Chondrocyte (in vitro differentiated cells): ENCODE measurements at regions not wholly inside any gene's neighbourhood (a gene's known extent, or its start where the extent isn't known, plus 50 kb on each side); places are given as distances from the start of the nearest gene placed in this dataset.
"Not testable (repeated sequence)": the region's sequence is repeated elsewhere in the genome, so short reads cannot be mapped to it uniquely, and the experiment has no call there.

Experiments used
- DNase-seq: peaks from one replicate; pipeline ENCODE4 v3.0.0; 2021; ENCODE audit warnings: mixed read lengths, low spot score
- H3K27ac Mint-ChIP-seq: one replicate; pipeline ENCODE4 v1.8.0; 2021; ENCODE audit warnings: mild to moderate bottlenecking, moderate library complexity, mixed read lengths; ENCODE audit not compliant: unreplicated experiment
- H3K27me3 Mint-ChIP-seq: 2 replicates; pipeline ENCODE4 v1.8.0; 2021; ENCODE audit warnings: low read depth, mixed read lengths
- H3K36me3 Mint-ChIP-seq: 2 replicates; pipeline ENCODE4 v1.8.0; 2021; ENCODE audit warnings: low read depth, mixed read lengths
- H3K4me1 Mint-ChIP-seq: 2 replicates; pipeline ENCODE4 v1.8.0; 2021; ENCODE audit warnings: low read depth, mild to moderate bottlenecking, mixed read lengths
- H3K4me3 Mint-ChIP-seq: one replicate; pipeline ENCODE4 v1.8.0; 2021; ENCODE audit warnings: mild to moderate bottlenecking, moderate library complexity, mixed read lengths; ENCODE audit not compliant: unreplicated experiment
- H3K9me3 Mint-ChIP-seq: 2 replicates; pipeline ENCODE4 v1.8.0; 2021; ENCODE audit warnings: low read depth, mixed read lengths
- TF ChIP-seq, protein P1 (sequence below): fragments of 200-600 bp; sonication (generic); IDR thresholded peaks from 2 replicates; pipeline ENCODE4 v1.5.0; 2021; ENCODE audit warnings: antibody characterized with exemption, mild to moderate bottlenecking, moderate library complexity

DNA sequence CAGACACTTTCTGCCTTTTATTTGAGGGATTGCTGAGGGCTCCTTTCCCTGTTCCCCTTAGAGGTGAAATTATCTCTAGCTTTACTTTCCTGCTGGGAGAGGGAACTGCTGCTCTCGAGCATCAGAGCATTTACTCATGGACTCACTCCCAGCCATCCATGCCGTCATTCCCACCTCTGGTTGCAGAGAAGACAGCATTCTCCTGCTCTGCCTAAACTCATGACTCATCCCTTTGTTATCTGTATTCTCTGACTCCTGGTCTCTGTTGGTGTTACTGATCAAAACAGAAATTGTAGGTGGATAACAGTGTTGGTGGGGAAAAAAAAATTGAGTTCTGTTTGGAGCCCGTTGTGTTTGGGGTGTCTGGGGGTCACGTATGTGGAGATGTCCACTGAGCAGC is 159.3 kb downstream of the TTC8 start:
- H3K27ac Mint-ChIP-seq, result no peak overlapping the region
- H3K36me3 Mint-ChIP-seq, result no peaks in the 10 kb centered on the region
- H3K27me3 Mint-ChIP-seq, result peaks cover 6% of the 10 kb centered on the region

DNA sequence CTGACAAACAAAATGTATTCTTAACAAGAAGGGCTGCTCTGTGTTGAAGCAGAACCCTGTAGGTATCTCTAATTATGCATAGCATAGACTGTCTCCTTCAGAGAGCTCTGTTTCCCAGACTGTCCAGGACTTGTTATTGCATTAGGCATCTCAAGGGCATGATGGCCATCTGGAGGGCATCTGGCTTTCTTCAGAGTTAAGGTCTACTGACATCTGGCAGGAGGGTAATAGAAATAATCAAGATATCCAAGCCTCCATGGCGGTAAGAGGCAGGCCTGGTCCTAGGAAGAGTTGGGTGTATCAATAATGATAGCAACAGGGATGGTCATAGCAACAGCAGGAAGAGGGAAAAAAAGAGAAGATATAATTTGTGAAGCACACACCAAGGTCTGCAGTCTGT is 161.2 kb downstream of the TTC8 start:
- peaks cover 3% of the 10 kb centered on the region for H3K4me1 Mint-ChIP-seq
- H3K27me3 Mint-ChIP-seq, result no peaks in the 10 kb centered on the region
- H3K9me3 Mint-ChIP-seq, result peaks cover 10% of the 10 kb centered on the region
- H3K27ac Mint-ChIP-seq, result no peak overlapping the region
- no peaks in the 10 kb centered on the region for H3K36me3 Mint-ChIP-seq
- TF ChIP-seq, protein P1, sequence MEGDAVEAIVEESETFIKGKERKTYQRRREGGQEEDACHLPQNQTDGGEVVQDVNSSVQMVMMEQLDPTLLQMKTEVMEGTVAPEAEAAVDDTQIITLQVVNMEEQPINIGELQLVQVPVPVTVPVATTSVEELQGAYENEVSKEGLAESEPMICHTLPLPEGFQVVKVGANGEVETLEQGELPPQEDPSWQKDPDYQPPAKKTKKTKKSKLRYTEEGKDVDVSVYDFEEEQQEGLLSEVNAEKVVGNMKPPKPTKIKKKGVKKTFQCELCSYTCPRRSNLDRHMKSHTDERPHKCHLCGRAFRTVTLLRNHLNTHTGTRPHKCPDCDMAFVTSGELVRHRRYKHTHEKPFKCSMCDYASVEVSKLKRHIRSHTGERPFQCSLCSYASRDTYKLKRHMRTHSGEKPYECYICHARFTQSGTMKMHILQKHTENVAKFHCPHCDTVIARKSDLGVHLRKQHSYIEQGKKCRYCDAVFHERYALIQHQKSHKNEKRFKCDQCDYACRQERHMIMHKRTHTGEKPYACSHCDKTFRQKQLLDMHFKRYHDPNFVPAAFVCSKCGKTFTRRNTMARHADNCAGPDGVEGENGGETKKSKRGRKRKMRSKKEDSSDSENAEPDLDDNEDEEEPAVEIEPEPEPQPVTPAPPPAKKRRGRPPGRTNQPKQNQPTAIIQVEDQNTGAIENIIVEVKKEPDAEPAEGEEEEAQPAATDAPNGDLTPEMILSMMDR, result no peak
- DNase-seq, result no peak
- H3K4me3 Mint-ChIP-seq, result no peak overlapping the region

More for the DNA sequence above, 159.3 kb downstream of the TTC8 start:
- Mint-ChIP-seq H3K4me1 (peaks cover 3% of the 10 kb centered on the region), H3K9me3 (peaks cover 7% of the 10 kb centered on the region), H3K4me3 (no peak overlapping the region)
- DNase-seq, result no peak
- TF ChIP-seq, protein P1, result no peak

DNA sequence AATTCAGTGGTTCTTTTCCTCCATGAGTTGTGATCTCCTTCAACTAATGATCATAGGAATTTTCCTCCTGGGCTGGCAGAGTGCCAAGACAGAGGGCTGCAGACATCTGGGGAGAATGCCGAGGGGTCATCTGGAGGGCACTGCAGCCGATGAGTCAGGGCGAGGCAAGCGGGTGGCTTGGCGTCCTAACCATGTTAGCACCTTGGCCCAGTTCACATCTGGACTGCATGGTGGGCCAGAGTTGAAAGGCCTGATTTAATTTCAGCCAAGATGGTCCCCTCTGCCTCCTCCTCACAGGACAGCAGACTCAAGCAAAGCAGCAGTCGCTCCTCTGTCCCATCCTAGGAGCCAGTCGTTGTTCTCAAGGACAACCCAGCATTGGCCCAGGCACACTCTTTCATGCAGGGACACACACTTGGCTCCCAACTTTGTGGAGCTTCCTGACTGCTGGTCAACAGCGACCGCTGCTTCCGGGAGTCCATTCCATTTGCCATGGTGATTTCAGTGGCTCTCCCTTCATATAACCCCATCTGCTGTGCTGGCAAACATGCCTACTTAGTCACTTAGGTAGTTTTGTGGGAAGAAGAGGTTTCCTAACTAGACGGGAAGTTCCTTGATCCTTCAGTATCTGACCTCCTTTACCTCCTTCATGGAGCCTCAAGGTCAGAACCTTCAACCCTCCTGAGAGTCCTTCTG is 161.8 kb downstream of the TTC8 start:
- H3K4me1 Mint-ChIP-seq, result peaks cover 3% of the 10 kb centered on the region
- no peaks in the 10 kb centered on the region for H3K36me3 Mint-ChIP-seq
- no peak overlapping the region for H3K4me3 Mint-ChIP-seq
- H3K27me3 Mint-ChIP-seq, result peaks cover under 1% of the 10 kb centered on the region
- DNase-seq, result no peak
- TF ChIP-seq, protein P1, result no peak
- H3K9me3 Mint-ChIP-seq, result peaks cover 6% of the 10 kb centered on the region
- no peak overlapping the region for H3K27ac Mint-ChIP-seq

DNA sequence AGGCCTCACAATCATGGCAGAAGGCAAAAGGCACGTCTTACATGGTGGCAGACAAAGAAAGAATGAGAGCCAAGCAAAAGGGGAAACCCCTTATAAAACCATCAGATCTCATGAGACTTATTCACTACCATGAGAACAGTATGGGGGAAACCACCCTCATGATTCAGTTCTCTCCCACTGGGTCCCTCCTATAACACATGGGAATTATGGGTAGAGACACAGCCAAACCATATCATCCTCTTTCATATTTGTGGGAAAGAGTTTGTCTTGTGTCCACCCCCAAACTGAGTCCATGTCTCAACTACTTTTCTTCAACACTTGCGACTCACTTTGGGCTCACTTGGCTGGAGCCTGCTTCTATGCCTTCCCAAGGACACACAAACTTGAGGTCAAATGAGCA is 162.5 kb downstream of the TTC8 start:
- not testable (repeated sequence) for H3K27me3 Mint-ChIP-seq, DNase-seq, H3K36me3 Mint-ChIP-seq, H3K9me3 Mint-ChIP-seq, H3K4me1 Mint-ChIP-seq, H3K27ac Mint-ChIP-seq, H3K4me3 Mint-ChIP-seq

DNA sequence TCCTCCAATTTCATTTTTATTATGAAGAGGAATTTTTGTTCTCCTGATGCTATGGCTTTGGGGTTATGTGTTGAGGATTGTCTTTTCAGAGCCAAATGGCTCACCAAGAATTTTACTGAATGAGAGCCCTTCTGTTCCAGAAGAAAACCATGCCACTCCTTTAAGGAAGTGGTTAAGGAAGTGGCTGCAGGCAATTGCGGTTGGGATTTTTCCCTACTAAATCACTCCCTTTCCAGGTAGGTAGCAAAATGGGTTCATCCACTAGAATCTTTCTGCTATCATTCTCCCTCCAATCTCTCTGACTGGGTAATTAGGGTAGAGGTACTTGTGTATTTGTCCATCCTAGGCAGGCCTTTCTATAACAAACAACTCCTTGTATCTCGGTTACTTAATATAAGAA is 163.1 kb downstream of the TTC8 start:
- TF ChIP-seq, protein P1, result no peak
- Mint-ChIP-seq H3K4me1 (peaks cover 3% of the 10 kb centered on the region), H3K27ac (no peak overlapping the region), H3K27me3 (peaks cover 2% of the 10 kb centered on the region), H3K36me3 (no peaks in the 10 kb centered on the region), H3K9me3 (peaks cover 9% of the 10 kb centered on the region), H3K4me3 (no peak overlapping the region)
- no peak for DNase-seq

DNA sequence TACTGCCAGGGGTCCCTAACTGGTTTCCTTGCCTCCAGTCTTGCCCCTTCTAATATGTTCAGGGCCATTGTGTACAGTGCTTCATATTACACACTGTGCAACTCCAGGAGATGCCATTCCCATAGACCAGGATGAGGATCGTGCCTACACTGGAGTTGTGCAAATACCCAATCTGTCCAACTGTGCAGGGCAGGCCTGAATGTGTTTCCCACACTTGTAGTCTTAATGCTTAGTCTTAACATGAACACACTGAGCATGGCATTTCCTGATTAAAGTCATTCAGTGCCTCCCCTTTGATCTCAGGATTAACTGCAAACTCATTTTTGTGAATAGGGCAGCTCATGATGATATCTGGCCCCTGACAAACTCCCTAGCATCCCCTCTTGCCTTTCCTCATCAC is 165.5 kb downstream of the TTC8 start:
- DNase-seq, result no peak
- TF ChIP-seq, protein P1, result no peak
- Mint-ChIP-seq H3K36me3 (no peaks in the 10 kb centered on the region), H3K4me3 (no peak overlapping the region), H3K27ac (no peak overlapping the region), H3K27me3 (peaks cover 2% of the 10 kb centered on the region), H3K4me1 (peaks cover 3% of the 10 kb centered on the region), H3K9me3 (peaks cover 9% of the 10 kb centered on the region)
